ENCODE measurements at regions not wholly inside any gene's neighbourhood (a gene's known extent, or its start where the extent isn't known, plus 50 kb on each side); places are given as distances from the start of the nearest gene placed in this dataset.

GRCh38 chr16:65225488-65225887 lies 103.6 kb upstream of the CDH11 start:
- TF ChIP-seq GATA3 (IDR thresholded peaks at IDR 0.05; ENCODE audit: low read depth, low read length) (no peak), GATA2 (IDR thresholded peaks at IDR 0.05; ENCODE audit: low read depth, low read length) (no peak)
